Skeletal muscle satellite cell (primary cell): ENCODE measurements at regions not wholly inside any gene's neighbourhood (a gene's known extent, or its start where the extent isn't known, plus 50 kb on each side); places are given as distances from the start of the nearest gene placed in this dataset.

Source experiments
- H3K27me3 ChIP-seq: 2 replicates; pipeline ENCODE4 v1.7.0; 2013; ENCODE audit warnings: low read length; ENCODE audit not compliant: control insufficient read depth, insufficient read depth
- H3K36me3 ChIP-seq: 2 replicates; pipeline ENCODE4 v1.7.0; 2013; ENCODE audit warnings: mild to moderate bottlenecking, control low read depth, low read length; ENCODE audit not compliant: insufficient read depth
- H3K4me1 ChIP-seq: 2 replicates; pipeline ENCODE4 v1.7.0; 2013; ENCODE audit warnings: low read length; ENCODE audit not compliant: control insufficient read depth, insufficient read depth
- H3K4me2 ChIP-seq: 2 replicates; pipeline ENCODE4 v1.7.0; 2013; ENCODE audit warnings: mild to moderate bottlenecking, low read length
- H3K4me3 ChIP-seq: 2 replicates; pipeline ENCODE4 v1.7.0; 2013; ENCODE audit warnings: low read length
- H3K9ac ChIP-seq: 2 replicates; pipeline ENCODE4 v1.7.0; 2013; ENCODE audit warnings: mild to moderate bottlenecking, low read depth, low read length, moderate library complexity
- H3K9me3 ChIP-seq: replicated peaks from 2 replicates; pipeline ENCODE4 v1.7.0; 2013; ENCODE audit warnings: mild to moderate bottlenecking, control low read depth, low read length

GRCh38 chr2:121969766-121970639 is 214.6 kb downstream of the TSN start:
- H3K4me3 ChIP-seq: no peak overlapping the region
- H3K36me3 ChIP-seq: no peaks in the 10 kb centered on the region
- peaks cover 3% of the 10 kb centered on the region for H3K27me3 ChIP-seq
- H3K4me1 ChIP-seq: peaks cover 9% of the 10 kb centered on the region
- H3K9ac ChIP-seq: no peak overlapping the region
- no peak overlapping the region for H3K4me2 ChIP-seq
- no peaks in the 10 kb centered on the region for H3K9me3 ChIP-seq

DNA sequence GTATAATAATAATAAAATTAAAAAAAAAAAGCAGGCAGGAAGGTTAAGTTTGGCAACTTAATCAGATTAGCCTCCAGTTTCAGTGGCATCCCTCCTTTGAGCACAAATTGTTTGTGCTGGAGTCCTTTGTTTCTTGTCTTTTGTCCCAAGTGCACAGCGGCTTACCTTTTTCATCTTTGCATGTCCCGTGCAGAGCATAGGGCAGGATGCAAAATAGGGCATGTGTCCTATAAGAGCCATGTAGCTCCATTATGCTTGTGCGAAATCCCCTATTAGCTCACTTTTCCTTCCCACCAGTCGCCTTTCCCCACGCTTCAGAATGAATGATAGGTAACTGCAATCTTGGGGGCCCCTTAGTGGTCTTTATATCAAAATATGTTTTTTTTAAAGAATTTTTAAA is 216.8 kb downstream of the TSN start:
- Histone ChIP-seq H3K9ac (no peak overlapping the region), H3K36me3 (no peaks in the 10 kb centered on the region), H3K4me1 (peaks cover 9% of the 10 kb centered on the region), H3K4me2 (no peak overlapping the region), H3K27me3 (peaks cover 3% of the 10 kb centered on the region), H3K9me3 (no peaks in the 10 kb centered on the region), H3K4me3 (no peak overlapping the region)

DNA sequence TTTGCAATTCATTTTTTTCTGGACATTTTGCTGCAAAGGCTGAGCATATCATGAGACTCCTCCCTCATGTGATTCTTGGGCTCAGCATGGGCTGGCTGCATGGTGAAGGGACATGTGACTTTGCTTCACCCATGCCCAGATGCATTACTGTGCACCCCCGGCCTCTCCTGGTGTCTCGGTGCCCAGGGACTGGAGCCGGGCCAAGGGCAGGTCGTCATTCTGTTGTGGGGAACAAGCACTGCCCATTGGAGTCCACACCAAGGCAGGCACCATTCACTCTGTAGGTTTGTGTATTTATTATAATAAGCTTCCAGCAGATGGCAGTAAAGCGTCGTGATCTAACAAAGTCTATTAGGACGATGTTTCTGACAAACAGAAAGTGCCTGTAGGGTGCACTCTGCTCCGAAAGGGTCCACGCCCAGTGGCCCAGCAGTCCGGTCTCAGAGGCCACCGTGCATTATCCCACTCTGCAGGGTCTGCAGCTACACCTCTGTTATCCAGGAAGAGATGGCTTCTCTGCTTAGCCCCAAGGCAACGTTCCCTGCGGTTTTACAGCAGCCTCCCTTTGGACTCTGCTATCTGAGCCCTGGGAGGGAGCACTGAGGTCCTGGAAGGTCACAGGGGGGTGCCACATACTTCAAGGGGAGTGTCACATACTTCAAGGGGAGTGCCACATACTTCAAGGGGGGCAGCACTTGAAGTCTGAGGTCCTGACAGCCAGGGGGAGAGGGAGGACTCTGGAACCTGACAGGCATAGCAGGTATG is 219.6 kb downstream of the TSN start:
- no peaks in the 10 kb centered on the region for H3K4me1 ChIP-seq
- H3K36me3 ChIP-seq: no peaks in the 10 kb centered on the region
- H3K9me3 ChIP-seq: no peaks in the 10 kb centered on the region
- H3K27me3 ChIP-seq: peaks cover 3% of the 10 kb centered on the region
- H3K4me3 ChIP-seq: peak overlapping the region; percentile 49
- peak overlapping the region; percentile 74 for H3K4me2 ChIP-seq
- no peak overlapping the region for H3K9ac ChIP-seq

DNA sequence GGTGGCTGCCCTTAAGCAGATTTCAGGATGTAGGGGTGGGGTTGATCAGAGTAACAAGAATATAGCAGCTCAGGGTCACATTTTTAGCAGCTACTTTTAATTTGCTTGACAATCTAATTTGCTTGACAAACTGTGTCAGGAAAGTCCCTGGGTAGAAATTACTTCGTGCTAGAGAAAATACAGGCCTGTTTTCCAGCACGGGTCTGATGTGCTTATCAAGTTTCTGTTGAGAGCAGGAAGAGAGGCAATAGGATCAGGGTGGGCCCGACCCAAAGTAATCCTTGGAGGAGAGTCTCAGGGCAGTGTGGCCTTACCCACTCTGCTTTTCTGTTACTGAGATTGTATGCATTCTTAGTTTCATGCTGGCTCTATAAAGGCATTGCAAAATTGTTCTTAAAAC is 221.5 kb downstream of the TSN start:
- no peaks in the 10 kb centered on the region for H3K36me3 ChIP-seq
- H3K27me3 ChIP-seq: no peaks in the 10 kb centered on the region
- H3K9ac ChIP-seq: no peak overlapping the region
- H3K4me1 ChIP-seq: no peaks in the 10 kb centered on the region
- no peak overlapping the region for H3K4me2 ChIP-seq
- H3K4me3 ChIP-seq: no peak overlapping the region
- H3K9me3 ChIP-seq: no peaks in the 10 kb centered on the region

- H3K27me3 ChIP-seq: no peaks in the 10 kb centered on the region
- H3K4me1 ChIP-seq: no peaks in the 10 kb centered on the region
- H3K9ac ChIP-seq: no peak overlapping the region
- H3K36me3 ChIP-seq: no peaks in the 10 kb centered on the region
- no peaks in the 10 kb centered on the region for H3K9me3 ChIP-seq
- no peak overlapping the region for H3K4me3 ChIP-seq
- no peak overlapping the region for H3K4me2 ChIP-seq
Measured at GRCh38 chr2:121977326-121977725, 221.9 kb downstream of the TSN start.

- Histone ChIP-seq H3K9ac (no peak overlapping the region), H3K4me1 (no peaks in the 10 kb centered on the region), H3K4me2 (no peak overlapping the region), H3K9me3 (no peaks in the 10 kb centered on the region), H3K4me3 (no peak overlapping the region), H3K27me3 (peaks cover 9% of the 10 kb centered on the region), H3K36me3 (no peaks in the 10 kb centered on the region)
Measured at GRCh38 chr2:121992700-121993099, 237.2 kb downstream of the TSN start.

DNA sequence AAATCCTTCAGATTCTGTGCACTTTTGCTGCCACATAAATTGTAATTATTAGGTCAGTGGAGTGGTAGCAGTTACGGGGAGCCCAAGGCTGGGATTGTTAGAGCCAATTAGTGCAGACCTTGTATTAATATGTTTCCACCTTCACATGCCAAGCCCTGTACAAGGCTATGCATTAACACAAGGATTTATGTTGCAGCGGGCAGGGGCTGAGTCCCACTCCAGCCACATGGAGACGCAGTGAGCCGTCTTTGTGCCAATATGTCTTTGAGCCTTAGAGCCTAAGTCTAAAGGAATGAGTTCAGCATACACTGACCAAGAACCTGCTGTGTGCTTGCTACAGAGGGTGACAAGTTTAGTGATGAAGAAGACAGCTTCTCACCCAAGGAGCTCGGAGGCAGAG is 238.2 kb downstream of the TSN start:
- Histone ChIP-seq H3K9ac (no peak overlapping the region), H3K4me3 (no peak overlapping the region)

GRCh38 chr2:121994238-121995206 is 239.1 kb downstream of the TSN start:
- Histone ChIP-seq H3K27me3 (peaks cover 9% of the 10 kb centered on the region), H3K4me3 (no peak overlapping the region), H3K9me3 (no peaks in the 10 kb centered on the region), H3K9ac (no peak overlapping the region), H3K36me3 (no peaks in the 10 kb centered on the region), H3K4me2 (no peak overlapping the region), H3K4me1 (no peaks in the 10 kb centered on the region)

More for the DNA sequence above, 238.2 kb downstream of the TSN start:
- Histone ChIP-seq H3K9me3 (no peaks in the 10 kb centered on the region), H3K4me1 (no peaks in the 10 kb centered on the region), H3K27me3 (peaks cover 9% of the 10 kb centered on the region), H3K4me2 (no peak overlapping the region), H3K36me3 (no peaks in the 10 kb centered on the region)

GRCh38 chr2:121998751-121999150 is 243.3 kb downstream of the TSN start:
- H3K27me3 ChIP-seq: peaks cover 5% of the 10 kb centered on the region
- H3K4me1 ChIP-seq: no peaks in the 10 kb centered on the region
- no peak overlapping the region for H3K9ac ChIP-seq
- no peak overlapping the region for H3K4me2 ChIP-seq
- no peak overlapping the region for H3K4me3 ChIP-seq
- no peaks in the 10 kb centered on the region for H3K9me3 ChIP-seq
- H3K36me3 ChIP-seq: no peaks in the 10 kb centered on the region

GRCh38 chr2:121999264-121999663 is 243.8 kb downstream of the TSN start:
- no peaks in the 10 kb centered on the region for H3K4me1 ChIP-seq

More at GRCh38 chr2:121999264-121999663, 243.8 kb downstream of the TSN start:
- peaks cover under 1% of the 10 kb centered on the region for H3K27me3 ChIP-seq
- H3K4me3 ChIP-seq: no peak overlapping the region
- no peaks in the 10 kb centered on the region for H3K36me3 ChIP-seq
- no peaks in the 10 kb centered on the region for H3K9me3 ChIP-seq
- no peak overlapping the region for H3K9ac ChIP-seq
- H3K4me2 ChIP-seq: no peak overlapping the region
